ENCODE measurements at regions not wholly inside any gene's neighbourhood (a gene's known extent, or its start where the extent isn't known, plus 50 kb on each side); places are given as distances from the start of the nearest gene placed in this dataset.

DNA sequence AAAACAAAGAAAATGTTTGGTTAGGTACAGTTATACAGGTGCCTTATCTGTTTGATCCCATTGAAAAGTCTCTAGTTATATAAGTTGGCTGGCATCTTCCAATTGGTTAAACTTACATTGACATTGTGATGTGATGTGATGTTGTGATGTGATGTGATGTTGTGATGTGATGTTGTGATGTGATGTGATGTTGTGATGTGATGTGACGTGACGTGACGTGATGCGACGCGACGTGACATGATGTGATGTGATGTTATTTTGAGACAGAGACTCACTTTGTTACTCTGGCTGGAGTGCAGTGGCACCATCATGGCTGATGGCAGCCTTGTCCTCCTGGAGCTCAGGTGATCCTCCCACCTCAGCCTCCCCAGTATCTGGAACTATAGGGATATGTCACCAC is 507.6 kb downstream of the HAO1 start:
- FAIRE-seq, result no peak

DNA sequence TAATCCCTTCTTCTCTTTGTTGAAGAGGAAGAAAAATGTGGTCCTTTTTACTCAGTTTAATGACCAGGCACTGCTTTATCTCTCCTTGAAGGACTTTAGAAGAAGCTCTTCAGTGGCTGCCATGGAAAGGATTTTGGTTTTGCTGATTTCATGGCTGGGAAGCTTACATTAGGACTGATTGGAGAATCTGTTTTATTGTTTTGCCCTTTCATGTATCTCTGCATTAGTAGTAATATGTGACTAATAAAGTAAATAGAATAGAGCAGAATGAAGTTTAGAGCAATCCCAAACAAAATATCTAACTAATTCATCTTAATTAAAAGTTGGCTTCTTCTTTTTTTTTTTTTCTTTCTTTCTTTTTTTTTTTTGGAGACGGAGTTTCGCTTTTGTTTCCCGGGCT is 502.9 kb downstream of the HAO1 start:
- no peak for FAIRE-seq

DNA sequence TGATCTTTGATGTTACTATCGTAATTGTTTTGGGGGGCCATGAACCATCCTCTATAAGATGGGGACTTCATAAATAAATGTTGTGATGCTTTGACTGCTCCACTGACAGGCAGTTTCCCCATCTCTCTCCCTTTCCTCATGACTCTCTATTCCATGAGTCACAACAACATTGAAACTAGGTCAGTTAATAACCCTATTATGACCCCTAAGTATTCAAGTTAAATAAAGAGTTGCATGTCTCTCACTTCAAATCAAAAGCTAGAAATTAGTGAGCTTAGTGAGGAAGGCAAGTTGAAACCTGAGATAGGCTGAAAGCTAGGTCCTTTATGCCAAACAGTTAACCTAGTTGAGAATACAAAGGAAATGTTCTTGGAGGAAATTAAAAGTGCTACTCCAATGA is 491.0 kb downstream of the HAO1 start:
- FAIRE-seq, result no peak

DNA sequence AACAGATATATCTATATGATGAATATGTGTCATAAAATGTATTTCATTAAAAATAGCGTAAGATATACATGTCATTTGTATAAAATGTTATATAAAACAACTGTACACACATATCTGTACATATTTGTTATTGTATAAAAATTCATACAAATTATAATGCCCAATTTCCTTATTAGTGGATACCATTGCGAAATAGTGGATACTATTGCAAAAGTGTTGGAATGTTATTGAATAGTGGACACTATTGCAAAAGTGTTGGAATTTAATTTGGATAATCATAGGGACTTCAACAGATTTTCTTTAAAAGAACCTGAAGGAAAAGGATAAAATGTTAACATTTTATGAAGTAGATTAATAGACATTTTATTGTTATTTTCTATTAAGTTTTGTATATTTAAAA is 487.4 kb downstream of the HAO1 start:
- FAIRE-seq, result no peak

DNA sequence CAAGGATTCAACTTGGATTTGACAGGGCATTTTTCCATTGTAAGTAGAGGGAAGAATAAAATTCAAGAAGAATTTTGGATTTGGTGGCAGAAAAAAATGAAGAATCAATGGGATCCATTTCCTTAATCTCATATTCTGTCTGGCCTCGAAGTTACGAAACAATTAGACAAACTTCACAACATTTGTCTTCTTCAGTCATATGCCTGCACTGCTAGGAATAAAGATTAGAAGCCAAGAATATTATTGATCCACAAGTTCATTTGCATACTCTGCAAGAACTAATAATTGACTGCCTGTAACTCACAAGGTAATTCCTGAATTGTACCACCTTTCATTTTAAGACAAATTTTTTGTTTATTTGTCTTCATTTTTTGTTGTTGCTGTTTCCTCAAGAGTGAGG is 486.2 kb downstream of the HAO1 start:
- no peak for FAIRE-seq

DNA sequence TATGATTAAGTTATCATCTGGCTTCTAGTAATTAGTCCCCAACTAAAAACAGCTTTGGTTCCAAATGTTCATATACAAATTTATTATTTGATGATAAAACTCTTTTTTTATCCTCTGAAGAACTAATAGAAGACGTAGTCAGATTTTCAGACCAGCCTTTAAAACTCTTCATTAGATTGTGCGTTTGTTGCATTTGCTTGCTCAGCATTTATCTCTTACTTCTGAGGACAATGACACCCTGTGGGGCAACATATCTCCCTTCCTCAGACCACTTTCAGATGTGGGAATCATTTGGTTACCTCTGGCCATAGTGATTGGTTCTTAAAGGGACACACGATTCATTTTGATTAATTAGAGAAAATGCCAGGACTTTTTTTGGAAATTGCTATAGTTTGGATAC is 481.8 kb downstream of the HAO1 start:
- no peak for FAIRE-seq

DNA sequence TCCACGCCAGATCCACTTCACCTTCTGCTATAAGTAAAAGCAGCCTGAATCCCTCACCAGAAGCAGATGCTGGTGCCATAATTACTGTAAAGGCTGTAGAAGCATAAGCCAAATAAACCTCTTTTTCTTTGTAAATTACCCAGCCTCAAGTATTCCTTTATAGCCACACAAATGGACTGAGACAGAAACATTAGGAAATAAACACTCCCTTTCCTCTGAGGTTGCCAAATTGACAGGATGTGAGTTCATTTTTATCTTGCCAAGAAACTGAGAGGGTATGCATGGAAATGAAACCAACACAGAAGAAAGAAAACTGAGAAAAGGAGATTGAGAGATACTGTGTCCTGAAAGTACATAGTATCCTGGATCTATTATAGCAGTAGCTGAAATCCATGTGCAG is 481.2 kb downstream of the HAO1 start:
- FAIRE-seq, result no peak

DNA sequence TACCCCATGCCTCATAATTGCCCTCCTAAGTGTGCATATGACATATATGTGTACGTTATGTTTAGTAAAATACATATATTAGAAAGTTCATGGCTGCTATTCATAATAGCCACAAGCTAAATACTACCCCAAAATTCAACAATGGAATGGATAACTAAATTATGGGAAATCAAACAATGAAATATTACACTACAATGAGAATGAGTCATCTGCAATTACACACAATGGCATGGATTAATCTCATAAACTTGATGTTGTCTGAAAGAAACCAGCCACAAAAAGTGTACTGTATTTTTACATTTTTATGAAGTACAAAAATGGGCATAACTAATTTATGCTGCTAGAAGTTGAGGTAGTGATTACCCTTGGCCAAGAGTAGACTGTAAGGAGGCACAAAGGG is 477.0 kb downstream of the HAO1 start:
- FAIRE-seq, result no peak

DNA sequence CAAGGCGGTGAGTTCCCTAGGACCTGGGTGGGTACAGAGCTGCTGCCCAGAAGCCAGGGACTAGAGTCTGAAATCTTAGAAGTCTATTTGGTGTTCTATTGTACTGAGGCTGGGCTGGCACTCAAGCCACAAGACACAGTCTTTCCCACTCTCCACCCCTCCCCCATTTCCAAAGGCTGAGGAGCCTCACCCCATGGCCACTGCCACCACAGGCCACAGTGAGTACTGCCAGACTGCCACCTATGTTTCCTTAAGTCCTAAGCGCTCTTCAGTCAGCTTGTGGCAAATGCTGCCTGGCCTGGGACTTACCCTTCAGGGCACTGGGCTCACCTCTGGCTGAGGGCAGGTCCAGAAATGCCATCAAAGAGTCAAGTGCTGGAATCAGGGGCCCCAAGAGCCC is 469.3 kb downstream of the HAO1 start:
- no peak for FAIRE-seq

DNA sequence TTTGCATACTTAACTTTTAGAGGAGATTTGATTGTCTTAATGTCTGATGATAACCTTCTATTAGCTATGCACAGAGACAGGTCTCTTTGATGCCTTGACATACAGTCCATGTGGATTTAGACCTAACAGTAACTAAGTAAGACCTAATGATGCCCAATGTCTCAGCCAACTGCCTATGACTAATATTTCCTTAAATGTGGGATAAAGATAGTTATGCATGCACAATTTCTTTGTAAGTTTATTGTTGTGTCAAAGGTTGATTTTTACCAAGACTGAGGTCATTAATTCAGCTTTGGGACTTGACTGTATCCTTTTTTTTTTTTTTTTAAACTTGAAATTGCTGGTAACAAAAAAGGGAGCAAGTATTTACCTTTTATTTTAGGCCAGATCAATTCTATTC is 450.0 kb downstream of the HAO1 start:
- no peak for FAIRE-seq

DNA sequence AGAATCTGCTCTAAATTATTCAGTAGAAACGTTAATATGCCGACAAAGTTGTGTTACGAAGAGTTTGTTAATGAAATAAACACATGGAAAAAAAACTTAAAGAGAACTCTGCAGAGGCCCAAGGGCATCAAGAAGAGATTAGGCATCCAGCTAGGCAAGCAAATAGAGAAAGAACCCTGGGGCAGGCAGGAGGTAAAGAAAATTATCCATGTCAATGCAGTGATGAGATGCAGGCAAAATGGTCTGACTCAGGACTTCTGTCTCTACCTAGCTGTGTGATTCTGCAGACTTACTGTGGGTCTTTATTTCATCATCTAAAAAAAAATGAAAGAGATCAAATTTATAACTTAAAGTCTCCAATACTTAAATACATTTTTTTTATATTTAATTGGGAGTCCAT is 448.0 kb downstream of the HAO1 start:
- FAIRE-seq, result no peak

DNA sequence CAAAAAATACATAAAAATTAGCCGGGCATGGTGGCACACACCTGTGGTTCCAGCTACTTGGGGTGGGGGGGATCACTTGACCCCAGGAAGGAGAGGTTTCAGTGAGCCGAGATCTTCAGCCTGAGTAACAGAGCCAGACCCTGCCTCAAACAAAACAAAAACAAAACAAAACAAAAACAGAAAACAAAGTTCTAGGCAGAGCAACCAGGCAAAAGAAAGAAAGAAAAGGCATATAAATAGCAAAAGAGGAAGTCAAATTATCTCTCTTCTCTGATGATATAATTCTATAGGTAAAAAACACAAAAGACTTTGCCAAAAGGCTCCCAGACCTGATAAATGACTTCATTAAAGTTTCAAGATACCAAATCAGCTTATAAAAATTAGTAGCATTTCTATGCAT is 446.9 kb downstream of the HAO1 start:
- no peak for FAIRE-seq

DNA sequence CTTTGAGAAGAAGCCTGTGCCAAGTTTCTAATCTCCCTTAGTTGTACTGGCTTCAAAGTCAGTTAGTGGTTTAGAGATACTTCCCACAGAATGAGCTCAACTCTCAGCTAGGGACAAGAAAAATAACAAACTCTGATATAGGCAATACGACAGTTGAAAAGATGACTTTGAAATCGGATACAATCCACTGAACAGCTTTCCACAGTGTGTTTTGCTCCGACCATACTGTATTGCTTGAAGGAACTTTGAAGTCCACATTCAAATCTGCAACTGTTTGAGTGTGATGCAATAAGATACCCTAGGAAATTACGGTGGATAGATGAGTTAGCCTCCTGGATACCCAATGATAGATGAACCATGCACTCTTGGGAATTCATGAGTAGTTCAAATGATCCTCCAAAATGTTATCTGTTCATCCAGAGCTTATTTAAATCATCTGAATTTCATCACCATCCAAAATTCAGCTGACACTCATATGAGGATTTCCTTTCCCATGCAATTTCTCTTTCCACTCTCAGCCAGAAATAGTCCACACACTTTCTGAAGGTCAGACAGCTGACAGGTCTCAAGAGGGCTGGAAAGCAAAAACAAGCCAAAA is 443.8 kb downstream of the HAO1 start:
- no peak for FAIRE-seq

DNA sequence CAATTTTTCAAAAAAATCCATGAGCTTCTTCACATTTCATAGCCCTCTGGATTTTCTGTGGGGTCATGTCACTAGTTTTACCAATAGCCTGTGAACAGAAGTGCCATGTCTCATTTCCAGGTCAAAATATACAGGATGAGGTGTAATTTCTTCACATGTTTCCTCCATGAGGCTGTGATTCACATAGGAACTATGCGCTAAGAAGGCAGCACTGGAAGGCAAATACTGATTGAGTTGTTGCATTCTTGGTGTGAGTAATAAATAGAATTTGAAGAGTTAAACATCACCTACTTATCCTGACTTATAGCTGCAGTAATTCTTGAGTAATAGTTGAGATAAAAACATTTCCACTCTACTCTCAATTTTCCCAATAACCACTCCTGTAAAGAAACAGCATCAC is 442.3 kb downstream of the HAO1 start:
- no peak for FAIRE-seq

DNA sequence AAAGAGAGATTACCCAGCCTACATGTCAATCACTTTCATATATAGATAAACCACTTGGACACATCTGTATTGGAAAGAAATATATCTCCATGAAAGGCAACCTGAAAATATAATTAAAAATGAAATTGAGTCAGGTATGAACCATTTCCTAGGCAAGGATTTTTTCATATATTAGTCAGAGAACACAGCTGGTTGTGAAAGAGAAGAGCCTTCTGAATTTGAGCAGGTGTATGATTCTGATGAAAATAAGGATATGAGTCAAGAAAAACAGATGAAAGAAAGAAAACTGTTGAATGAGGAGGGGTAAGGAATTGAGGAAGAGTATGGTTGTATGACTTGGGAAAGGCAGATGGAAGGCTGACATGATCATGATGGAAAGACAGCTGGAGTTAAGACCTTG is 441.1 kb downstream of the HAO1 start:
- no peak for FAIRE-seq

DNA sequence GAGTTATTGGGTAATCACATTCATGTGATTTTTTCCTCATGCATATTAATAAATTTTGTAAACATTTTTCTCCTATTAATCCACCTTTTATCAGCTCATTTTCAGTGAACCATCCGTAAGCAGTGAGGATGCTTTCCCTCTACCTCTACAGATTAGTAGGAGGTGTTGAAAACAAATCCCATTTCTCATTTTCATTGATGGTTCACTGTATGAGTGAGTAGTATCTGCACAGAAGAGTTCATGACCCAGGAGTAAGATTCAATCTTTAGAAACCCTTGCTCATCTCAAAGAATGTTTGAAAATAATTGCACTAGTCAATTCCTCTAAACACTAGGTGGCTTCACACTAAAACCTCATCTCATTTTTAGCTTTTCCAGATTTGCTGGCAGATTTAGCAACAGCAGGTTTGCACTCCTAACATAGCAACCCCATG is 440.0 kb downstream of the HAO1 start:
- FAIRE-seq, result no peak

DNA sequence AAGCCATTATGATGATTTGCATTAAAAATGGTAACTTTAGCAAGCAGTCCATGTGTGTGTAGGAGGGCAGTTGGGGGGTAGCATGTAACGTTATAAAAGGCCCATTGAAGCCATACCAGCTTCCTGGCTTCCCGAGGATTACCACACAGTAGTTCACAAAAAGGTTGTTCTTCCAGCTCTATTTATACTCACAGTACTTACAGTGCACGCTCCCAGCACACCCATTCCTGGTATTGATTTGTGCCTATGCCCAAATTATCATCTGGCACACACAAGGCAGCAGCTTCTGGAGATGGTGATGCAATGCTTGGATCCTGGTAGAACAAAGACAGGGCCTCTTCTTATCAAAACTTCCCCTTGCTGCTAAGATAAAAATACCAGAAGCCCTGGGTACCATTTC is 436.8 kb downstream of the HAO1 start:
- no peak for FAIRE-seq

DNA sequence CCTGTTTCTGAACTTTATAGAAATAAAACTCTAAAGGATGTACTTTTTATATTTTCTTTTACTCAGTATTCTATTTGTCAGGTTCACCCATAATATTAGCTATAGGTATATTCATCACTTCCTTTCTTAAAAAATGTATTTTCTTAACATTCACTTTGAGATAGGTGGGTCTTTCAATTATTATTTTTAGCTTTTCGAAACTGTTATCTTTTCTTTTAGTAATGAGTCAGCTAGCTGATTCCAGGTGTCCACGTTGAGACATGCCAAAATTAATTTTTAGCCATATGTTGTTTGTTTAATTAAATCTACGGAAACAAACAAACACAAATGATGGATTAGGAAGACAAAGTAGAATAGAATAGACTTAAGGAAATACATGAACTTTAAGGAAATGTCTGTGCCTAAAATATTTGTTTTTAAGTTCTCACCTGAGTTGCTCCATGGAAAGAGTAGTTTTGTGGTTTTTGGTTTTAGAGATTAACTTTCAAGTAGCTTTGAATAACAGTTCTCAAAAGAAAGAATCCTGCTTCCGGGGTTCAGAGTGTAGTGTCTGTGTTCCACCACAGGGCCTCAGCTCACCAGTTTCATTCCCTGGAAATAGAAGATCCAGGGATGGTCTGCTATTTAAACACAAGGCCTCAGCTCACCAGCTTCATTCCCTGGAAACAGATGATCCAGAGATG is 435.0 kb downstream of the HAO1 start:
- FAIRE-seq, result no peak

DNA sequence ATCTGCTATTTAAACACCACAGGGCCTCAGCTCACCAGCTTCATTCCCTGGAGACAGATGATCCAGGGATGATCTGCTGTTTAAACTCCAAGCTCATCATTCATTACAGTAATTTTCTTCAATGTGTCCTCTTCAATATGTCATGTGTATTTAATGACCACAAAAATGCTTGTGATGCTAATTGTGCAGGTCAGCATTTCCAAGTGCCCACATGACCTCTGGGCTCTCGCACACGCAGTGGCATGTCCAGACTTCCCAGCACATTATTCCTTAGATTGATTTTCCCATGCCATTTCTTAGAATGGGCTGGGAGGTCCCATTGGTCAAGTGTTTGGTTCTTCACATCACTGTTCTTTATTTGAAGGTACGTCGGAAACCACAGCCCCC is 434.4 kb downstream of the HAO1 start:
- no peak for FAIRE-seq

DNA sequence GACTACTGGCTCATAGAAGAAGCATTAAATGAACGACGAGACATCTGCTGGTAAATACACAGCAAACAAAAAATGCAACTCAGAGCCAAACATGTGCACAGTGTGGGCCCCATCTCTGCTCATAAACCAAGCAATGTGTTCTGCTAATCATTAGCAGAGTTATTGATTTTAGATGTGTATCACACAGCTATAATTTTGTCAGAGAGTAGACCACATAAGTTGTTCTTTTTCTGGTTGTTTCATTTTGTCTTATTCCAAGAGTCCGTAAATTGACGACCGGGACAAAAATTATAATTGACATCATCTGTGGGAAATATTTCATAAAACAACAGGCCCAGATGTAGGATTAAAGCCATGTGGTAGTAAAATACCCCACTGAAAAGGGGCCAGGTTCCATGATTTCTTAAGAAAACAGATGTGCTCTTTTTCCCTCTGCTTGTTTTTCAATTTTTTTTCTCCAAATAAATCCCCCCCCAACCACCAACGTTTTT is 423.6 kb downstream of the HAO1 start:
- no peak for FAIRE-seq

DNA sequence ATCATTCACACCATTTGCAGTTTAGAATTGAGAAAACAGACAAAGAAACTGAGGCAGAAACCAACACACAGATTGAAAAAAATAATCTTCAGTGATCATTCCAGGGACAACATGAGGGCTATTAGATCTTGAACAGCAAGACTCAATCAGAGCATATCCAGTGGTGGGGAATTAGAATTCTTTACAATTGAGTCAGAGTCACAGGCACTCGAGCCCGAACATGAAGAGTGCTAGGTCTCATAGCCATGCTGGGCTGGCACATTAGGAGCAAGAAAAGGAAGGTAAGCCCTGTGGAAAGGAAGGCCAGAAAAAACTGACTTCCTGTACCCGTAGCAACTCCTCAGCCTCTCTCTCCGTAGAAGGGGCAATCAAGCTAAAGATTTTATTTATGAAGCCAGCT is 419.9 kb downstream of the HAO1 start:
- FAIRE-seq, result no peak

DNA sequence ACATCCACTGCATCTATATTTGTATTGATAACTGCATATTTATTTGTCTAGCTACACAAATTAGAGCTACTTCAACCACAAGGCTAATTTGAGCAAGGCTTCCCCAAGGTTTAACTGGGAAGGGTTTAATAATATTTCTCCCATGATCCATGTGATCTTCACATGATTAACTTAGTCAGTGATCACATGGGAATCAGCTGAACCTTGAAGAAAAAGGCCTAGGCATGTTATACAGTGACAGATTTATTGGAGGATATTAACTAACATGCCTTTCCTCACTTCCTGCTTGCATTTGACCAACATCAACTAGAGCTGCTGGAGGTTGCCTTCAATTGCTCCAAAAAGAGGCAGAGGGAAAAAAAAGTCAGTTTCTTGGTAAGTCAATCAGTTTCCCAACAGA is 417.0 kb downstream of the HAO1 start:
- no peak for FAIRE-seq

DNA sequence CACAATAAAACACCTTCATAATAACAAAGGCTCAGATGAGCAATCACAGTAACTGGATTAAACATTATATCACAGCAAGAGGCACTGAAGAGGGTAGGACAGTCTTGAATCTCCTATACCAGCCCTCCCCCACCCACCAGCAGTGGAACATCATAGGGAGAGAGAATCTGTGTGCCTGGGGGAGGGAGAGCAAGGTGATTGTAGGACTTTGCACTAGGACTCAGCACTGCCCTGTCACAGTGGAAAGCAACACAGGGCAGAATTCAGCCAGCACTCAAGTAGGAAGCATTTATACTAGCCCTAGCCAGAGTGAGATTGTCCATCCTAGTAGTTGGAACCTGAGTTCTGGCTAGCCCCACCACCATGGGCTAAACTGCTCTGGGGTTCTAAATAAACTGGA is 400.2 kb downstream of the HAO1 start:
- FAIRE-seq, result no peak

DNA sequence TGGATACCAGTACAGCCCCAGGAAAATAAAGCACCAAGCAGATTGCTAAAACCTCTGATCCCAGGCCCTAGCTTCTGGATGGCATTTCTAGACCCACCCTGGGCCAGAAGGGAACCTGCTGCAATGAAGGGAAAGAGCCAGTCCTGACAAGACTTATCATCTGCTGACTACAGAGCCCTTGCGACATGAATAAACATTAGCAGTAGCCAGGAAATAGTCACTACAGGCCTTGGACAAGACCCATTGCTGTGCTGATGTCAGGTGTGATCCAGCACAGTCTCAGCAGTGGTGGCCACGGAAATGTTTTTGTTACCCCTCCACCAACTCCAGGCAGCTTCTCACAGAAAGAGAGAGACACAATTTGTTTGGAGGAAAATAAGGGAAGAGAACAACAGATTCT is 399.3 kb downstream of the HAO1 start:
- FAIRE-seq, result no peak

DNA sequence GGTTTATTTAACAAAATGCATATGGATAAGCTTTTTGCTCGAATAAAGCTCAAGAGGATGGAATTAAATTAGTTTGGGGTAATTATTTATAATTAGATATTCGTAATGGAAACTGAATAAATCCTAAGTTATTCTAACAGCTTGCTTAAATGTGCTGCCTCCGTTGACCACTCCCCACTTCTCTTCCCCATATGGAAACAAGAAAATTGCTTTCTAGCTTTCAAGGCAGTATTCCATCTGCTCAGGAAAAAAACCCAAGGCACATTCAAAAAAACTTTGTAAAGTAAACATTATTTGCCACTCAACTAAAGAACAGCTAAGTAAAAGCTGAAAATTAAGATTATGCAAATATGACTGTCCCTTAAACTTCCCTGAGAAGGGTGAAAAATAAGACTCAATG is 369.2 kb downstream of the HAO1 start:
- FAIRE-seq, result no peak

Measured in islet of Langerhans (tissue), 1 donor.